Loucy (cell line): ENCODE measurements at regions not wholly inside any gene's neighbourhood (a gene's known extent, or its start where the extent isn't known, plus 50 kb on each side); places are given as distances from the start of the nearest gene placed in this dataset.

ENCODE experiments used
- H2AFZ ChIP-seq: fragments of 200-600 bp; sonication (generic); 2 replicates; pipeline ENCODE4 v1.6.0; 2016; ENCODE audit warnings: antibody characterized with exemption, mild to moderate bottlenecking, low read length, moderate library complexity
- H3F3A ChIP-seq: fragments of 200-600 bp; 2 replicates; pipeline ENCODE4 v1.6.0; 2016; ENCODE audit warnings: antibody characterized with exemption, low read depth, mild to moderate bottlenecking
- H3K27me3 ChIP-seq: fragments of 200-600 bp; sonication (generic); 2 replicates; pipeline ENCODE4 v1.6.1; 2014; ENCODE audit warnings: low read length, mild to moderate bottlenecking; ENCODE audit not compliant: insufficient read depth, poor library complexity, severe bottlenecking
- H3K36me3 ChIP-seq: fragments of 200-600 bp; sonication (generic); 2 replicates; pipeline ENCODE4 v1.6.1; 2016; ENCODE audit warnings: low read length; ENCODE audit not compliant: insufficient read depth
- H3K4me1 ChIP-seq: fragments of 200-600 bp; sonication (generic); 2 replicates; pipeline ENCODE4 v1.5.1; 2014; ENCODE audit warnings: low read length, mild to moderate bottlenecking; ENCODE audit not compliant: insufficient read depth, poor library complexity, severe bottlenecking
- H3K4me2 ChIP-seq: fragments of 200-600 bp; sonication (generic); 2 replicates; pipeline ENCODE4 v1.6.0; 2014; ENCODE audit warnings: antibody characterized with exemption, low read length, low read depth, mild to moderate bottlenecking; ENCODE audit not compliant: poor library complexity, severe bottlenecking
- H3K4me3 ChIP-seq: fragments of 200-600 bp; sonication (generic); 2 replicates; pipeline ENCODE4 v1.5.1; 2014; ENCODE audit warnings: low read length, mild to moderate bottlenecking, mixed read lengths; ENCODE audit not compliant: poor library complexity, severe bottlenecking
- H3K79me2 ChIP-seq: fragments of 200-600 bp; sonication (generic); 2 replicates; pipeline ENCODE4 v1.6.1; 2014; ENCODE audit warnings: low read length; ENCODE audit not compliant: insufficient read depth
- H3K9ac ChIP-seq: fragments of 200-600 bp; sonication (generic); 2 replicates; pipeline ENCODE4 v1.6.0; 2014; ENCODE audit warnings: mild to moderate bottlenecking, low read depth, low read length, moderate library complexity; ENCODE audit not compliant: poor library complexity, severe bottlenecking
- H3K9me2 ChIP-seq: fragments of 200-600 bp; sonication (generic); replicated peaks from 2 replicates; pipeline ENCODE4 v1.6.1; 2016; ENCODE audit warnings: low read depth, low read length, mixed read lengths
- H3K9me3 ChIP-seq: fragments of 200-600 bp; sonication (generic); 2 replicates; pipeline ENCODE4 v1.6.1; 2014; ENCODE audit warnings: mild to moderate bottlenecking, antibody characterized with exemption, low read length, low read depth; ENCODE audit not compliant: insufficient read depth
- H4K20me1 ChIP-seq: fragments of 200-600 bp; sonication (generic); 2 replicates; pipeline ENCODE4 v1.6.0; 2014; ENCODE audit warnings: antibody characterized with exemption, low read length, mild to moderate bottlenecking; ENCODE audit not compliant: insufficient read depth, poor library complexity, severe bottlenecking
- CTCF ChIP-seq: fragments of 200-600 bp; sonication (generic); conservative IDR thresholded peaks from 2 replicates; pipeline ENCODE4 v1.5.1; 2014; ENCODE audit warnings: mild to moderate bottlenecking, antibody characterized with exemption, low read length
- EZH2phosphoT487 ChIP-seq: fragments of 200-600 bp; IDR thresholded peaks from 2 replicates; pipeline ENCODE4 v1.6.1; 2018; ENCODE audit warnings: antibody characterized with exemption, mild to moderate bottlenecking, moderate library complexity, borderline replicate concordance

- Histone ChIP-seq H2AFZ (no peak overlapping the region), H3K4me1 (no peaks in the 10 kb centered on the region), H3K79me2 (no peaks in the 10 kb centered on the region), H3K9me2 (no peaks in the 10 kb centered on the region), H3K9me3 (no peaks in the 10 kb centered on the region), H3K4me2 (no peak overlapping the region), H4K20me1 (no peaks in the 10 kb centered on the region), H3F3A (no peaks in the 10 kb centered on the region), H3K4me3 (no peak overlapping the region), H3K27me3 (no peaks in the 10 kb centered on the region), H3K9ac (no peak overlapping the region), H3K36me3 (no peaks in the 10 kb centered on the region)
- TF ChIP-seq EZH2phosphoT487: no peak
- TF ChIP-seq CTCF: no peak
Observed at GRCh38 chr1:234941321-234942011, 187.2 kb downstream of the TOMM20 start.

- no peaks in the 10 kb centered on the region for H3K27me3 ChIP-seq
- H3K4me1 ChIP-seq: no peaks in the 10 kb centered on the region
- H3K79me2 ChIP-seq: no peaks in the 10 kb centered on the region
- no peak overlapping the region for H2AFZ ChIP-seq
- TF ChIP-seq CTCF (no peak), EZH2phosphoT487 (no peak)
- no peaks in the 10 kb centered on the region for H3K36me3 ChIP-seq
- H3K9me2 ChIP-seq: no peaks in the 10 kb centered on the region
- H3F3A ChIP-seq: no peaks in the 10 kb centered on the region
- H3K4me3 ChIP-seq: no peak overlapping the region
- no peaks in the 10 kb centered on the region for H3K9me3 ChIP-seq
- H3K4me2 ChIP-seq: no peak overlapping the region
- H4K20me1 ChIP-seq: no peaks in the 10 kb centered on the region
- H3K9ac ChIP-seq: no peak overlapping the region
Observed at GRCh38 chr1:234940841-234941240, 187.8 kb downstream of the TOMM20 start.

- no peak for TF ChIP-seq EZH2phosphoT487
- no peak for TF ChIP-seq CTCF
- Histone ChIP-seq H3K4me2 (no peak overlapping the region), H3K9me2 (no peaks in the 10 kb centered on the region), H3K9me3 (no peaks in the 10 kb centered on the region), H3K79me2 (no peaks in the 10 kb centered on the region), H3K27me3 (no peaks in the 10 kb centered on the region), H4K20me1 (no peaks in the 10 kb centered on the region), H3K4me1 (no peaks in the 10 kb centered on the region), H3K36me3 (no peaks in the 10 kb centered on the region), H3K4me3 (no peak overlapping the region), H2AFZ (no peak overlapping the region), H3K9ac (no peak overlapping the region), H3F3A (no peaks in the 10 kb centered on the region)
Observed at GRCh38 chr1:234938924-234939323, 189.7 kb downstream of the TOMM20 start.
